ENCODE measurements at regions not wholly inside any gene's neighbourhood (a gene's known extent, or its start where the extent isn't known, plus 50 kb on each side); places are given as distances from the start of the nearest gene placed in this dataset.

- BruUV-seq (replicated peaks) = no TSS peak
- ATAC-seq (no peak), DNase-seq (ENCODE audit: low read depth, low spot score) (no peak)
- CTCF ChIA-PET = no interaction called here
- H3K27ac ChIP-seq (ENCODE audit: low read length) = no peak overlapping the region
- in situ Hi-C loops (cut with HindIII; ENCODE audit: low pct_unique_long_range_greater_than_20kb, low sequenced_read_pairs) (no loop called here), intact Hi-C loops (cut with micrococcal nuclease; ENCODE audit: unreplicated experiment) (no loop called here)
- H3K9me3 ChIP-seq (ENCODE audit: control insufficient read depth, insufficient read depth, low read depth, low read length) = no peaks in the 10 kb centered on the region
- TF ChIP-seq TCF7L2 (IDR thresholded peaks at IDR 0.05; ENCODE audit: low read depth, low read length) (no peak), SIN3A (IDR thresholded peaks at IDR 0.05; ENCODE audit: borderline replicate concordance, insufficient read depth, low read depth, low read length) (no peak), CTCF (IDR thresholded peaks at IDR 0.05) (no peak), POLR2AphosphoS5 (IDR thresholded peaks at IDR 0.05; ENCODE audit: low read depth, low read length) (no peak)
- TF ChIP-seq, protein P1, sequence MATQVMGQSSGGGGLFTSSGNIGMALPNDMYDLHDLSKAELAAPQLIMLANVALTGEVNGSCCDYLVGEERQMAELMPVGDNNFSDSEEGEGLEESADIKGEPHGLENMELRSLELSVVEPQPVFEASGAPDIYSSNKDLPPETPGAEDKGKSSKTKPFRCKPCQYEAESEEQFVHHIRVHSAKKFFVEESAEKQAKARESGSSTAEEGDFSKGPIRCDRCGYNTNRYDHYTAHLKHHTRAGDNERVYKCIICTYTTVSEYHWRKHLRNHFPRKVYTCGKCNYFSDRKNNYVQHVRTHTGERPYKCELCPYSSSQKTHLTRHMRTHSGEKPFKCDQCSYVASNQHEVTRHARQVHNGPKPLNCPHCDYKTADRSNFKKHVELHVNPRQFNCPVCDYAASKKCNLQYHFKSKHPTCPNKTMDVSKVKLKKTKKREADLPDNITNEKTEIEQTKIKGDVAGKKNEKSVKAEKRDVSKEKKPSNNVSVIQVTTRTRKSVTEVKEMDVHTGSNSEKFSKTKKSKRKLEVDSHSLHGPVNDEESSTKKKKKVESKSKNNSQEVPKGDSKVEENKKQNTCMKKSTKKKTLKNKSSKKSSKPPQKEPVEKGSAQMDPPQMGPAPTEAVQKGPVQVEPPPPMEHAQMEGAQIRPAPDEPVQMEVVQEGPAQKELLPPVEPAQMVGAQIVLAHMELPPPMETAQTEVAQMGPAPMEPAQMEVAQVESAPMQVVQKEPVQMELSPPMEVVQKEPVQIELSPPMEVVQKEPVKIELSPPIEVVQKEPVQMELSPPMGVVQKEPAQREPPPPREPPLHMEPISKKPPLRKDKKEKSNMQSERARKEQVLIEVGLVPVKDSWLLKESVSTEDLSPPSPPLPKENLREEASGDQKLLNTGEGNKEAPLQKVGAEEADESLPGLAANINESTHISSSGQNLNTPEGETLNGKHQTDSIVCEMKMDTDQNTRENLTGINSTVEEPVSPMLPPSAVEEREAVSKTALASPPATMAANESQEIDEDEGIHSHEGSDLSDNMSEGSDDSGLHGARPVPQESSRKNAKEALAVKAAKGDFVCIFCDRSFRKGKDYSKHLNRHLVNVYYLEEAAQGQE (IDR thresholded peaks at IDR 0.05; ENCODE audit: insufficient read depth in 1 of 2, low read depth in 2 of 2, low read length in 1 of 2) = no peak
- H3K4me1 ChIP-seq (ENCODE audit: control insufficient read depth, insufficient read depth, low read length) = no peaks in the 10 kb centered on the region
- POLR2A ChIA-PET = no interaction called here
- H3K36me3 ChIP-seq (ENCODE audit: control insufficient read depth, insufficient read depth, low read length) = no peaks in the 10 kb centered on the region
- H3K4me3 ChIP-seq (ENCODE audit: low read depth in 2 of 2, low read length in 2 of 2) = no peak overlapping the region
- H3K27me3 ChIP-seq (ENCODE audit: control insufficient read depth, insufficient read depth, low read length) = no peaks in the 10 kb centered on the region; the same call in 1 of the 2 replicates
Measured at GRCh38 chr7:91653286-91653685, 227.2 kb downstream of the MTERF1 start.

- no peak overlapping the region for H3K27ac ChIP-seq (ENCODE audit: low read length)
- no peaks in the 10 kb centered on the region for H3K9me3 ChIP-seq (ENCODE audit: control insufficient read depth, insufficient read depth, low read depth, low read length)
- DNase-seq (ENCODE audit: low read depth, low spot score) = no peak
- no peak for TF ChIP-seq SIN3A (IDR thresholded peaks at IDR 0.05; ENCODE audit: borderline replicate concordance, insufficient read depth, low read depth, low read length)
- TF ChIP-seq, protein P1 (IDR thresholded peaks at IDR 0.05; ENCODE audit: insufficient read depth in 1 of 2, low read depth in 2 of 2, low read length in 1 of 2) = no peak
- CTCF ChIA-PET = no interaction called here
- no peaks in the 10 kb centered on the region for H3K36me3 ChIP-seq (ENCODE audit: control insufficient read depth, insufficient read depth, low read length)
- no peak for ATAC-seq
- no peaks in the 10 kb centered on the region for H3K4me1 ChIP-seq (ENCODE audit: control insufficient read depth, insufficient read depth, low read length)
- H3K4me3 ChIP-seq (ENCODE audit: low read depth in 2 of 2, low read length in 2 of 2) = no peak overlapping the region
- intact Hi-C loops (cut with micrococcal nuclease; ENCODE audit: unreplicated experiment) (no loop called here), in situ Hi-C loops (cut with HindIII; ENCODE audit: low pct_unique_long_range_greater_than_20kb, low sequenced_read_pairs) (no loop called here)
- no TSS peak for BruUV-seq (replicated peaks)
- no peaks in the 10 kb centered on the region; the same call in 1 of the 2 replicates for H3K27me3 ChIP-seq (ENCODE audit: control insufficient read depth, insufficient read depth, low read length)
- POLR2A ChIA-PET = no interaction called here
Measured at GRCh38 chr7:91655656-91656055, 224.8 kb downstream of the MTERF1 start.

Data from Panc1 (cell line).